ENCODE measurements at regions not wholly inside any gene's neighbourhood (a gene's known extent, or its start where the extent isn't known, plus 50 kb on each side); places are given as distances from the start of the nearest gene placed in this dataset.
A peak's percentile ranks its signal among the peaks of the same experiment; 100 is the strongest.

GRCh38 chr3:66673293-66673692, 172.5 kb upstream of the LRIG1 start:
- DNase-seq (ENCODE audit: low read depth, low spot score): no peak

GRCh38 chr3:66675366-66675765, 174.5 kb upstream of the LRIG1 start:
- DNase-seq (ENCODE audit: low read depth, low spot score): no peak

- DNase-seq (ENCODE audit: low read depth, low spot score): no peak
Measured at GRCh38 chr3:66692042-66692765, 191.4 kb upstream of the LRIG1 start.

GRCh38 chr3:66692766-66693150, 191.9 kb upstream of the LRIG1 start:
- DNase-seq (ENCODE audit: low read depth, low spot score): no peak

- DNase-seq (ENCODE audit: low read depth, low spot score): peak; percentile 76
Measured at GRCh38 chr3:66693461-66694031, 192.7 kb upstream of the LRIG1 start.

DNA sequence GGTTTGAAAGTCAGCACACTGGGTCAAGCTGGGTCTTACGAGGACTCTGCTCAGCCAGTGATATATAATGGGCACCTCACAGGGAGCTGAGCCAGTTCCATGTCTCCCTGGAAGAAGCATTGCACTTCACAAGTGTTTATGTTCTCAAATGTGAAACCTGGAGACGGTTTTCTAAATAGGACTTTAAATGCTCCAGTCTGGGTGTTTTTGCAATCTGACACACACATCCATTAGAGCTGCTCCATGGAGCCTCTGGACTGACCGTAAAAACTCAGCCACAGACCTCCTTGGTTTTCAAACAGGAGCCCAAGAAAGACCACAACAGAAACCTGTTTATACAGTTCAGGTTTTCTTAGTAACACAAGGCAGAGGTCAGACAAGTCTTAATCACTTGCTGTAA, 201.3 kb upstream of the LRIG1 start:
- peak; percentile 44 for DNase-seq (ENCODE audit: low read depth, low spot score)

GRCh38 chr3:66703501-66703900, 202.7 kb upstream of the LRIG1 start:
- DNase-seq (ENCODE audit: low read depth, low spot score): no peak

- DNase-seq (ENCODE audit: low read depth, low spot score): no peak
Measured at GRCh38 chr3:66705076-66705475, 204.3 kb upstream of the LRIG1 start.

DNA sequence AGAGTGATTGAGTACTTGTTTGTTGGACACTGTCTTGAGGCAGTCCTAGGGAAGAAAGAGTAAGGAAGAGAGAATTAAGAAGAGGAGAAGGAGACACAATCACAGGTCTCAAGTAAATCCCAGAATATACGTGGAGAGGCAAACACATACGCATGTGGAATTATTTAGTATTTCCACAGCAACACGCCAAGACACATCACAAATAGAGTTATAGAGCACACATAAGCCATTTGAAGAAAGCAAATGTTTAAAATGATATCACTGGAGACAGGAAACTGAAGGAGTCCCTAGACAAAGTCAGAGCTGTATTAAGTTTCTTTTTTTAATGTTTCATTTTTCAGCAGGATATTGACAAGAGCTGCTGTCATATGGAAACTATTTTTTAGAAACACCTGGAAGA, 206.1 kb upstream of the LRIG1 start:
- DNase-seq (ENCODE audit: low read depth, low spot score): no peak

DNA sequence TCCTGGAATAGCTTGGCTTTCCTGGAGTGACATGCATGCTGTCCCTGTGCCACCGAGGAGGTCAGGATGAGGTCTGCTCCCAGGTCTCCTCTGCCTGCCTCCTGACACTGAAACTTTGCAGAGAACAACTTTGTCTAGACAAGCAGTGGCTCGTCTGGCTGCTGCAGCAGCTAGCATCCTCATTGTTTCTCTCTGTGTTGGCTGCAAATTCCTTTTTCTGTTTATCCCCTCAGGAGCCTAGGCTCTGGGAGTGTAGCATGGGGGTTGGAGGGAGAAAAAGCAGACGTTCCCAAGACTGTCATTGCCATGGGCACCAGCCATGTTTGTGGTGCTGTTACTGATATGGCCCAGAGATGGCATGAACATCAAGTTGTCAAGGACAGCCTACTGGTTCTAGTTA, 208.7 kb upstream of the LRIG1 start:
- DNase-seq (ENCODE audit: low read depth, low spot score): no peak

DNA sequence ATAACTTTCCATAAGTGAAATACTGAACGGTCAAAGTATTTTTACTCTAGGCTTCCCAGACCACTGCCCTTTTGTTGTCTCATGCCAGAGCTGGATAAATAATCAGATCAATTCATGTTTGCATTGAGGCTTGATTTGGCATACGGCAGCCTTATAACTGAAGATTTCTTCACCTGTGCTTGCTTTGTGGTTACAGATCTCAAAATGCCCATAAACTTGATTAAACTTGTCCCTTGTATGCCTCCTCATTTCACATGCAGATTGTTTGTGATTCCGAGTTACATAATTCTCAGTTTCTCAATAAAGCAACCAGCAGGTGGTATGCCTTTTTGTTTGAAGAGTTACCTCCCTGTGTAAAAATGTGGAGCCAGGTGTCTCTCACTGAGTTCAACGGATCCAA, 211.4 kb upstream of the LRIG1 start:
- DNase-seq (ENCODE audit: low read depth, low spot score): no peak

- no peak for DNase-seq (ENCODE audit: low read depth, low spot score)
Measured at GRCh38 chr3:66713921-66714320, 213.1 kb upstream of the LRIG1 start.

DNA sequence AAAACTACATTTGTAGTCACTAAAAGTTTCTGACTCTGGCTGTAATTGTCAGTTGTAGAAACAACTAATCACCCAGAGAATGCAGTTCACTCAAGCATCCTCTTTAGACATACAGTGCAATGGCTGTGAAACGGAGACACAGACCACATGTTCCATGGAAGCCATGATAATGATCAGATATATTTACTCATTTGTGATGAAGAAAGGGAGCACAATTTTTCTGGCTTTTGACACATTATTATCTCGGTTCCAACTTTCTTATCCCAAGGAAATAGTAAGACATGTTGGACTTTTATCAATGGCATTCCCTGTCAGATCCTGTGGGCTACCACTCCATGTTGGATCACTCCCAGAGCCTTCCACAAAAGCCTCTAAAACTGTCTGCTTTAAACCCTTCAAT, 215.0 kb upstream of the LRIG1 start:
- no peak for DNase-seq (ENCODE audit: low read depth, low spot score)

GRCh38 chr3:66717806-66718205, 217.0 kb upstream of the LRIG1 start:
- no peak for DNase-seq (ENCODE audit: low read depth, low spot score)

- no peak for DNase-seq (ENCODE audit: low read depth, low spot score)
Measured at GRCh38 chr3:66719796-66720356, 219.1 kb upstream of the LRIG1 start.

DNA sequence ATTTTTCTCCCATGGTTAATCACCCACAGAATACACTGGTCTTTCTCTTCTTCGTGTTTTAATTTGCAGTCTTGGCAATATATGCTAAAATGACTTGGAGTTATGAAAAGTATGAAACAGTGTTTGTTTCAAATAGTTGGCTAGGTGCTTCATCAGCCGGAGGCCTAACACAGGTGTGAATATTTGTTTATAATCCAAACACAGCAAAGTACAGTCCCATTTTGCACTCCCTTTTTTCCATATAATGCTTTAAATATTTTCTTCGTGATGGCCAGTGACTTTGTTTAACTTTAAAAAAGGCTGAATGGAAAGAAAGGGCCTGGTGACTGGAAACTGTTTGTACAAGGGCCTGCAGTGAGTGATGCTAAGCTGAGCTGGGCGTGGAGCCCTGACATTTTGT, 219.7 kb upstream of the LRIG1 start:
- no peak for DNase-seq (ENCODE audit: low read depth, low spot score)

DNA sequence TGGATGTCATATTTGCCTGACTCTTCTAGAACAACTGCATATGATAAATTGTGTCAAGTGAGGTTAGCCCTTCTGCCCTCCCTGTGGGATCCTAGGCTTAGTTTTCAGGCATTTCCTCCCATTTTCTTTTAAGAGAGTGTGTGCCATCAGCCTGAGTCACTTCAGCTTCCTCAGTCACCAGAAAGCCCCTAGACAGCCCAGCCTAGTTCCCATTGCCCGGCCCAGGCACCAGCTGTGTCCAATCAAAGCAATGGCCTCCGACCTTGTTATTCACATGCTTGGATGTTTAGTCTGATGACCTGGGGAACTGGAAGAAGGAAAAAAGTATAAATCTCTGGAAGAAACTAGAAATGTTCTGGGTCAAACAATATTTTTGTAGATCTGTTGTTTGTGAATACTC, 221.9 kb upstream of the LRIG1 start:
- peak; percentile 35 for DNase-seq (ENCODE audit: low read depth, low spot score)

DNA sequence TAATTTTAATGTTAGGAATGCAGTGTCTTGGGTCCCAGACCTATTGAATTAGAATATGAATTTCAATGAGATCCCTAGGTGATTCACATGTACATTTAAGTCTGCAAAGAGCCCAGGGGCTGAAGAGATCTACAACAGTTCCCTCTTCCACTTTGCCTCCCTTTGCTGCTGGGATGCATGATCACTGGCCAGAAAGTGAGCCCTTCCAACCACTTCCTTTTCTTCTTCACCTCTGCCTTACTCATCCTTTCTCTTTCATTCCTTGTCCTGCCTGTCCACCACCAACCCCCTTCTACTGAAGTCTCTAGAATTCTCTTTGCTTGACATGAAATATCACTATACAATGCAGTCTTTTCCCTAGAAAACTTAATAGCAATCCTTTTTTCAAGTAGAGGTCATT, 222.4 kb upstream of the LRIG1 start:
- DNase-seq (ENCODE audit: low read depth, low spot score): no peak

GRCh38 chr3:66729687-66730393, 229.0 kb upstream of the LRIG1 start:
- no peak for DNase-seq (ENCODE audit: low read depth, low spot score)

DNA sequence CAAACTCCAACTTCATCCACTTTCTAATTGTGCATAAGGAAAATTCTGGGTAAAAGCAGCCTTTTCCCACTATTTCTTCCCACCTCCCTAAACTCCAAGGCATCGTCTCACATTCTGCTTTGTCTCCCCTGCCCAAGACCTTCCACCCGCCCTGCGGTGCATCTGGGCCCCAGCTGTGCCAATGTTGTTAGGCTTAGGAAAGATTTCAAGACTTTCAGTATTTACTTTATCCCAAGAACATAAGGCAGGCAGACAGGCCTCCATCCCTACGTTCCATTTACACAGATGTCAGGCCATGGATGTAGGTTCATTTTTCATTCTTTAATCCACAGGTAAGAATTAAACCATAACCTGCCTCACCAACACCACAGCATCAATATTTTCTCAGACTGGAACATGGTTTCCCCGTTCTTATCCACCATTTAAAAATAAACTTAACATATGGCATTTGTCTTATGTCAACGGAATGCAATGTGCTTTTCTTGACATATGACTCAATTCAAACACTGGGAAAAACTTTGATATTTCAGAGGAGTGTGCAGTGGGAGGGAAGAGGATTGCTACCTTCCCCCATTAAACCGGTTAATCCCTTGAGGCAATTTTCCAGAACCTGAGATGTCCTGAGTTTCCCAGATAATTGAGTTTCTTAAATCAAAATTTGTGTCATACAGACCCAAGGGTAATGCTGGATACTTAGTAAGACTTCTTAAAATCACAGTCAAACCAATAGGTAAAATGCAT, 238.0 kb upstream of the LRIG1 start:
- no peak for DNase-seq (ENCODE audit: low read depth, low spot score)

DNA sequence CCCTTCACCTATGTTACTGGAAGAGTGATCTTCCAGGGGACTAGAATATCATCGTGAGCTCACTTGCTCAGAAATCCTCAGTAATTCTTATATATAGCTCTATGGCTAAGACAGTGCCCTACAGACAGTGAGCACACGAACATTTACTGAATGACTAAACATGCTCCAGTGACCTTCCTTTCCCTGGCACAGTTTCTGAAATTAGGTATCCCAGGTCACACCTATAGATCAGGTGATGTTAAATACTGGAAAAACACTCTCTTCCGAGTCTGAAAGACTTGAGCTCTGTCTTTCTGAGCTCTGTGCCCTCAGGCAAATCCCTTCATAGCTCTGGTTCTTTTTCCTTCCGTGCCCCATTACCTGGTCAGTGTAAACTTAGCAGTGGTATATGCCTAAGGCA, 239.4 kb upstream of the LRIG1 start:
- no peak for DNase-seq (ENCODE audit: low read depth, low spot score)

DNA sequence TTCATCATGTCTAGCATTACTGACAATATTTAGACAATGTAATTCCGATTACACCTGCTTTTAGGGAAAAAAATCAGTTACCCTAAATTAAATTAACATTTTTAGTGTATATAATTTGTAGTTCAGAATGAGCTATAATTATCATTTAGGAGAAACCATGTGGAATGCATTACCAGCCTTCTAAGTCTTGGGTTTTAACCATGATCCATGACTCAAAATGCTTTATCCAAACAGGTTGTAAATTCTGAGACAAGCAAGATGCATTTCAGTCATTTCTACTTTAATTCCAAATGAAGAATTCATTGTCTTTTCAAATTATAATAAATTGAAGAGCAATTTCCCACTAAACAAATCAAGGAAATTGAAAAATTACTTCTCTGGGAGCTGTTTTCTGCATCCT, 243.7 kb upstream of the LRIG1 start:
- DNase-seq (ENCODE audit: low read depth, low spot score): no peak
